Transverse colon (tissue), 4 donors: ENCODE measurements at regions not wholly inside any gene's neighbourhood (a gene's known extent, or its start where the extent isn't known, plus 50 kb on each side); places are given as distances from the start of the nearest gene placed in this dataset.

Source experiments
- DNase-seq: peaks from one replicate; pipeline ENCODE4 v3.0.0-alpha.2; 2019
- H3K27ac ChIP-seq, 4 donors: fragments of 200-600 bp; sonication (generic); 2 replicates each; pipeline ENCODE4 v1.5.1; 2016 to 2018; ENCODE audit warnings: inconsistent platforms in 4 of 4
- H3K27me3 ChIP-seq: fragments of 200-600 bp; sonication (generic); 2 replicates; pipeline ENCODE4 v1.5.1; 2017; ENCODE audit warnings: inconsistent platforms
- H3K36me3 ChIP-seq, 4 donors: fragments of 200-600 bp; sonication (generic); 2 replicates each; pipeline ENCODE4 v1.5.1; 2017 to 2019; ENCODE audit warnings: inconsistent platforms in 4 of 4
- H3K4me1 ChIP-seq, 4 donors: fragments of 200-600 bp; sonication (generic); 2 replicates each; pipeline ENCODE4 v1.5.1; 2017 to 2020; ENCODE audit warnings: inconsistent platforms in 4 of 4
- H3K4me3 ChIP-seq, 4 donors: fragments of 200-600 bp; sonication (generic); 1 replicate in 1 of 4; 2 replicates in 3 of 4; pipeline versions ENCODE4 v1.5.1 to v1.6.1; 2017 to 2019; ENCODE audit warnings: inconsistent platforms in 4 of 4
- H3K9me3 ChIP-seq, 2 donors: fragments of 200-600 bp; sonication (generic); 2 replicates each; pipeline ENCODE4 v1.5.1; 2017 to 2019; ENCODE audit warnings: inconsistent platforms in 2 of 2
- CTCF ChIP-seq, 5 experiments: fragments of 200-600 bp in 3 of 5; fragments of 450-650 bp in 2 of 5; sonication (generic) in 3 of 5; IDR thresholded peaks; 1 replicate in 2 of 5; 2 replicates in 3 of 5; pipeline ENCODE4 v1.5.1; 2016 to 2017; ENCODE audit warnings: antibody characterized with exemption in 5 of 5, inconsistent platforms in 3 of 5, mild to moderate bottlenecking in 2 of 5, moderate library complexity in 1 of 5
- EP300 ChIP-seq: sonication (generic); formaldehyde crosslinking; IDR thresholded peaks from one replicate; pipeline ENCODE4 v1.6.1; 2017; ENCODE audit warnings: antibody characterized with exemption, low read depth
- POLR2A ChIP-seq: fragments of 450-650 bp; IDR thresholded peaks from one replicate; pipeline ENCODE4 v1.6.1; 2016; ENCODE audit warnings: antibody characterized with exemption, mild to moderate bottlenecking, moderate library complexity
- POLR2AphosphoS5 ChIP-seq, 3 donors: sonication (generic); formaldehyde crosslinking; IDR thresholded peaks; one replicate each; pipeline ENCODE4 v1.6.1; 2016; ENCODE audit warnings: antibody characterized with exemption in 3 of 3
- WGBS, 2 donors: methylation state at CpG; one replicate each; pipeline ENCODE4 v1.1.5; 2018; ENCODE audit warnings: low coverage in 1 of 2; 5-methylcytosine and 5-hydroxymethylcytosine counted together
- in situ Hi-C, 4 donors: fragments of 200-750 bp; cut with MboI; loops; one replicate each; pipeline versions ENCODE4 v1.15.0 to v1.15.1; 2017; ENCODE audit warnings: low sequenced_read_pairs in 3 of 4, low pct_ligation_motif_present in 1 of 4, low pct_unique_long_range_greater_than_20kb in 1 of 4
- intact Hi-C: fragments of 100-400 bp; cut with DNase I; formaldehyde crosslinking; loops from one replicate; pipeline ENCODE4 v1.15.1; 2023; ENCODE audit warnings: low total_unique reads

- DNase-seq: no peak
- WGBS, 2 donors: 40 to 83% methylated on average over 1 to 24 of the region's 24 CpGs
Measured at GRCh38 chr10:131806646-131807317, 94.0 kb upstream of the PPP2R2D start.

DNA sequence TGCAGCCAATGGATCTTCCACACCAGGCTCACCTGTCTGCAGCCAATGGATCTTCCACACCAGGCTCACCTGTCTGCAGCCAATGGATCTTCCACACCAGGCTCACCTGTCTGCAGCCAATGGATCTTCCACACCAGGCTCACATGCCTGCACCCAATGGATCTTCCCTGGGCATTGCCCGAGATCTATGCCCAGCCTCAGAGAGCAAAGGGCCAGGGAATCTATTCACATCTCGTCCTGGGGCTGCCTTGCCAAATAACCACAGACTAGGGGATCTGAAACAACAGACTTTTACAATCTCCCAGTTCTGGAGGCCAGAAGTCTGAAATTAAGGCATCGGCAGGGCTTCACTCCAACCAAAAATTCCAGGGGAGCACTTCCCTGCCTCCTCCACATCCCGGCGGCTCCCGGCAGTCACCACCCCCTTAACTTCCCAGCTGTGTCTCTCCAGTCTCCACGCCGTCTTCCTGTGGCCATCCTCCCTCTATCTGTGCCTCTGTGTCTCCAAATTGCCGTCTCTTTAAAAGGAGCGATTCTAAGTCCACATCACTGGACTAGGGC, 92.4 kb upstream of the PPP2R2D start:
- intact Hi-C loops: no loop called here
- 76 to 85% methylated on average over 7 to 10 of the region's 10 CpGs for WGBS, 2 donors
- no peak overlapping the region for H3K4me3 ChIP-seq
- H3K27ac ChIP-seq: no peak overlapping the region
- no peak for TF ChIP-seq EP300
- TF ChIP-seq CTCF (IDR thresholded peaks at IDR 0.05): no peak
- TF ChIP-seq POLR2A: no peak
- no peaks in the 10 kb centered on the region for H3K36me3 ChIP-seq
- H3K4me1 ChIP-seq: no peaks in the 10 kb centered on the region
- no peak for DNase-seq
- in situ Hi-C loops: no loop called here
- no peaks in the 10 kb centered on the region for H3K27me3 ChIP-seq
- H3K9me3 ChIP-seq: no peaks in the 10 kb centered on the region

More at GRCh38 chr10:131806646-131807317, 94.0 kb upstream of the PPP2R2D start:
- TF ChIP-seq POLR2A (no peak), CTCF (IDR thresholded peaks at IDR 0.05) (no peak), EP300 (no peak), POLR2AphosphoS5 (IDR thresholded peaks at IDR 0.05) (no peak)
- Histone ChIP-seq H3K4me3 (no peak overlapping the region), H3K9me3 (no peaks in the 10 kb centered on the region), H3K4me1 (no peaks in the 10 kb centered on the region), H3K27ac (no peak overlapping the region), H3K27me3 (no peaks in the 10 kb centered on the region), H3K36me3 (no peaks in the 10 kb centered on the region)
- in situ Hi-C loops: no loop called here
- intact Hi-C loops: no loop called here

GRCh38 chr10:131810036-131810804, 90.6 kb upstream of the PPP2R2D start:
- in situ Hi-C loops: no loop called here
- no peak for DNase-seq
- WGBS, 2 donors: 82% methylated on average over 16 of the region's 16 CpGs; no CpG with 5 or more reads in 1 of the 2 donors
- H3K36me3 ChIP-seq: no peaks in the 10 kb centered on the region
- intact Hi-C loops: no loop called here
- H3K27me3 ChIP-seq: no peaks in the 10 kb centered on the region
- H3K4me3 ChIP-seq: no peak overlapping the region
- no peak overlapping the region for H3K27ac ChIP-seq
- no peaks in the 10 kb centered on the region for H3K9me3 ChIP-seq
- H3K4me1 ChIP-seq: no peaks in the 10 kb centered on the region
- TF ChIP-seq POLR2AphosphoS5 (IDR thresholded peaks at IDR 0.05) (no peak), CTCF (IDR thresholded peaks at IDR 0.05) (no peak), POLR2A (no peak), EP300 (no peak)

GRCh38 chr10:131810805-131811629, 89.8 kb upstream of the PPP2R2D start:
- no peaks in the 10 kb centered on the region for H3K36me3 ChIP-seq
- intact Hi-C loops (no loop called here), in situ Hi-C loops (no loop called here)
- H3K27me3 ChIP-seq: no peaks in the 10 kb centered on the region
- no peak for DNase-seq
- H3K9me3 ChIP-seq: no peaks in the 10 kb centered on the region
- H3K27ac ChIP-seq: no peak overlapping the region
- no peaks in the 10 kb centered on the region for H3K4me1 ChIP-seq
- no peak overlapping the region for H3K4me3 ChIP-seq
- WGBS, 2 donors: 80 to 89% methylated on average over 1 to 24 of the region's 25 CpGs
- TF ChIP-seq EP300 (no peak), CTCF (IDR thresholded peaks at IDR 0.05) (no peak), POLR2AphosphoS5 (IDR thresholded peaks at IDR 0.05) (no peak), POLR2A (no peak)
